ENCODE measurements at regions not wholly inside any gene's neighbourhood (a gene's known extent, or its start where the extent isn't known, plus 50 kb on each side); places are given as distances from the start of the nearest gene placed in this dataset.

GRCh38 chr16:87239545-87239944 is 77.6 kb downstream of the C16orf95 start:
- H3K4me1 ChIP-seq (ENCODE audit: low read depth) = peaks cover 6% of the 10 kb centered on the region
- DNase-seq = no peak
- TF ChIP-seq CTCF (IDR thresholded peaks at IDR 0.05) = no peak
- H3K9me3 ChIP-seq = no peaks in the 10 kb centered on the region
- no peak for ATAC-seq
- H3K36me3 ChIP-seq (ENCODE audit: low read depth) = no peaks in the 10 kb centered on the region
- H3K4me3 ChIP-seq = no peak overlapping the region
- intact Hi-C loops (cut with DNase I, micrococcal nuclease) = no loop called here

GRCh38 chr16:87240211-87241136 is 76.7 kb downstream of the C16orf95 start:
- H3K36me3 ChIP-seq (ENCODE audit: low read depth) = no peaks in the 10 kb centered on the region
- no peak overlapping the region for H3K4me3 ChIP-seq
- ATAC-seq (peak; percentile 52), DNase-seq (peak in 1 of 3 donors; percentile 28)
- no peak for TF ChIP-seq CTCF (IDR thresholded peaks at IDR 0.05)
- intact Hi-C loops (cut with DNase I, micrococcal nuclease) = no loop called here
- peaks cover 6% of the 10 kb centered on the region for H3K4me1 ChIP-seq (ENCODE audit: low read depth)
- no peaks in the 10 kb centered on the region for H3K9me3 ChIP-seq

GRCh38 chr16:87241137-87241771 is 75.9 kb downstream of the C16orf95 start:
- DNase-seq (peak in 2 of 3 donors; percentile 50 to 54), ATAC-seq (peak; percentile 44)
- H3K9me3 ChIP-seq = no peaks in the 10 kb centered on the region
- H3K4me3 ChIP-seq = no peak overlapping the region
- no peaks in the 10 kb centered on the region for H3K36me3 ChIP-seq (ENCODE audit: low read depth)
- TF ChIP-seq CTCF (IDR thresholded peaks at IDR 0.05) = no peak
- H3K4me1 ChIP-seq (ENCODE audit: low read depth) = peaks cover 6% of the 10 kb centered on the region
- intact Hi-C loops (cut with DNase I, micrococcal nuclease) = no loop called here

GRCh38 chr16:87243478-87243877 is 73.7 kb downstream of the C16orf95 start:
- ATAC-seq (no peak), DNase-seq (no peak)
- Histone ChIP-seq H3K36me3 (ENCODE audit: low read depth) (no peaks in the 10 kb centered on the region), H3K4me1 (ENCODE audit: low read depth) (peaks cover 6% of the 10 kb centered on the region), H3K9me3 (no peaks in the 10 kb centered on the region), H3K4me3 (no peak overlapping the region)
- TF ChIP-seq CTCF (IDR thresholded peaks at IDR 0.05) = no peak
- intact Hi-C loops (cut with DNase I, micrococcal nuclease) = no loop called here

GRCh38 chr16:87244636-87245197 is 72.5 kb downstream of the C16orf95 start:
- DNase-seq = no peak
- intact Hi-C loops (cut with DNase I, micrococcal nuclease) = no loop called here
- H3K36me3 ChIP-seq (ENCODE audit: low read depth) = no peaks in the 10 kb centered on the region

More at GRCh38 chr16:87244636-87245197, 72.5 kb downstream of the C16orf95 start:
- Histone ChIP-seq H3K9me3 (no peaks in the 10 kb centered on the region), H3K4me3 (no peak overlapping the region), H3K4me1 (ENCODE audit: low read depth) (peaks cover 6% of the 10 kb centered on the region)
- no peak for ATAC-seq
- no peak for TF ChIP-seq CTCF (IDR thresholded peaks at IDR 0.05)

Measured in mucosa of descending colon (tissue), 3 donors.